Stimulated activated CD4-positive, alpha-beta T cell treated with anti-CD3 and anti-CD28 coated beads, TNF-alpha, amount 100 ng/mL, for 24 hours (primary cell): ENCODE measurements at regions not wholly inside any gene's neighbourhood (a gene's known extent, or its start where the extent isn't known, plus 50 kb on each side); places are given as distances from the start of the nearest gene placed in this dataset.

ENCODE experiments used
- DNase-seq, 3 experiments: peaks; one replicate each; pipeline ENCODE4 v3.0.0-alpha.2; 2020; ENCODE audit warnings: low read depth in 3 of 3

DNA sequence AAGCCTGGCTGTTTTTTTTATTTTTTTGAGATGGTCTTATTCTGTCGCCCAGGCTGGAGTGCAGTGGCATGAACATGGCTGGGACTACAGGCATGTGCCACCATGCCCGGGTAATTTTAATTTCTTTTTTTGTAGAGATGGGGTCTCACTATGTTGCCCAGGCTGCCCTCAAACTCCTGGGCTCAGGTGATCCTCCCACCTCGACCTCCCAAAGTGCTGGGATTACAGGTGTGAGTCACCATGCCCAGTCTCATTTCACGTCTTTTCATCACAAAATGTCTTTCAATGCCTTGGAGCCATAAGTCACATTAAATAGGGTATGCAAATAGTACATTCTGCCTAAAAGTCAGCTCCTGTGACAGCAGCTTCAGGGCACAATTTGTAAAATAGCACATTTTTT lies 52.8 kb downstream of the SOX2 start:
- no peak for DNase-seq

- no peak for DNase-seq
Observed at GRCh38 chr3:181770296-181770695, 58.6 kb downstream of the SOX2 start.

DNA sequence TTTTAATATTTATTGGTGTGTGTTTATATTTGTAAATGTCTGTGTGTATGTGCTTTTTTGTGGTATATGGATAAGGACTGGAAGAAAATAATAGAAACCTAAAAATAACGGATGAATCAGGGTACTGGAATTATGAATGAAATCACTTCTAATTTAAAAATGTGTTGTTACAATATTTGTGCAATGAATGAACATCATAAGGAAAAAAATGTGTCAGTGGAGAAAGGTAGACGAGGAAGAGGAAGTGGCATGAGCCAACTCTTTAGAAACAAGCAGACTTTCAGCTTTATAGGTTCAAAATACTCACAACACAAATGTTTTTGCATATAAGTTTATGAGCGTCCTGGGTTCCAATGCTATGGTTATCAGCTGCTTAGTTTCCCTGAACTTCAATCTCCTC lies 59.4 kb downstream of the SOX2 start:
- no peak for DNase-seq

DNA sequence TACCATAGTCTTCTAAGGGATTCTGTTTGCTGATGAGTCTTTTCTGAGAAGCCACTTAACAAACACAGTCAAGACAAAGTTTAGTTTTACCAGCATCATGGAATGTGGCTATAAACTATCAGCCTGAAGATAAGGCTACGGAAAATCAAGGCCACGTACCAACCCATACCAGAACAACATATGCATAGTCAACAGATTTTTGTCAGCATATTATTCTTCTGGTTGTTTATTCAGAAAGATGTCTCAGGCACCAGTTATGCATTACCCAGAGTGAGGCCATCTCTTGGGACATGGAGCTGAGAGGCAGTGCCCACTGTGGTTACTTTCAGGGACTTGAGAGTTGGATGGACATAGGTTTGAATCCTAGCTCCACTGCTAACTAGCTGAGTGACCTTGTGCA lies 60.4 kb downstream of the SOX2 start:
- no peak for DNase-seq

DNA sequence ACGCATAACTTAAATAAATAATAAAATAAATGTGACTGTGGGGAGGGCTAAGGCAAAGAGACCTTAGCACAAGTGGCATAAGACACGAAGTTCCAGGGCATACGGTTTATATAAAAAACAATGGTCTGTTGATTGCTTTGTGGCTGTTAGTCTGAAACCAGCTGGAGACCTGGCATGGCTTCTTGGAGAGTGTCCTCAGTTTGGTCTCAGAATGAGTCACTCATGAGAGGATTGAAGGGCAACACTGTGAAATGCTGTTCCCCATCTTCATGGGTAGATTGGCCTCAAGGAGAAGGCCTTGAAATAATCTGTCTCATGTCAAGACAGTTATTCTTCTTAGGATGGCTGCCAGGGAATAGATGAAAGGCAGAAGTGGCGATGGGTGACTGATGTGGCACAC lies 62.2 kb downstream of the SOX2 start:
- no peak for DNase-seq

DNA sequence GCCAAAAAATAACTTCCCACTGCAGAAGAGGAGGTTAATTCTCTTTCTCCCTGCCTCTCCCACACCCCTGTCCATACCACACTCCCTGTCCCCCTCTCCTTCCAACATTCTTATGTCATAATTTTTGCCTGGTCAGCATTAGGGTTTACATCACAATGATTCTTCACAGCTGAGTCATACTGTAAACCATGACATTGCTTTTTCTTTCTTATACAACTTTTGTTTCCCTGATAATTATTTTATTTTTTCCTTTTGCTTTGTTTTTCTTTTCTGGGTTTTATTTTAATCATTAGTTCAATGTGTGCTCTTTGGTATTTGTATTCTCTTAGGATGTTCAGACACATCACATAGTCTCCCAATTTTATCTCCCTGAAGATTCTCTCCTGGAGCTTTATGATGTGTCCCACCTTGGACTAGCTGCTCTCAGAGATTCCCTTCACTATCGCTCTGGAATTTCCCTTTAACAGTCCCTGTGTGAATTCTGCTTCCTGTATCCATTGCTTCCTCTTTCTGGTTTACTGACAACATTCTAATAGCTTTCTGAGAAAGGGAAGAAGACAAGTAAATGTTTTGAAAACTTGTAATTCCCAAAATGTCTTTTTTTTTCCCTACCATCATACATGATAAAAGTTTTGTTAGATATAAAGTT lies 70.7 kb downstream of the SOX2 start:
- DNase-seq = no peak

GRCh38 chr3:181790561-181790960 lies 78.8 kb downstream of the SOX2 start:
- no peak for DNase-seq

- DNase-seq = no peak
Observed at GRCh38 chr3:181791056-181791955, 79.6 kb downstream of the SOX2 start.

DNA sequence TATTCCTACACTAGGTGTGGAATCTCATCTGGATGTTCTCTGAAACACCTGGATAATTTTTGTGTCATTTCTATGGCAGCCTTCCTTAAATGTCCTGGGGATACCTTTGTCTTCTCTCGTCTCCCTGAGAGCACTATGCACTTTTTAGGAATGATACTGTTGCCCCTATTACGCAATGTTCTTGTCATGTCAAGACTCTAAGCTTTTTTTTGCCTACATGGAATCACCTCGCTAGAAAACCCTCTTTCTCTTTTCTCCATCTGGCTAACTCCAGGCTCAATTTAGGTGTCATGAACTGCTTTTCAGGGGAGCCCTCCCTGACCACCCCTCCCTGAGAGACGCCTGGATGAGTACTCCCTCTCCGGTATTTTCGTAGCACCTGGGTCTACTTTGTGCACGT lies 81.3 kb downstream of the SOX2 start:
- no peak for DNase-seq

DNA sequence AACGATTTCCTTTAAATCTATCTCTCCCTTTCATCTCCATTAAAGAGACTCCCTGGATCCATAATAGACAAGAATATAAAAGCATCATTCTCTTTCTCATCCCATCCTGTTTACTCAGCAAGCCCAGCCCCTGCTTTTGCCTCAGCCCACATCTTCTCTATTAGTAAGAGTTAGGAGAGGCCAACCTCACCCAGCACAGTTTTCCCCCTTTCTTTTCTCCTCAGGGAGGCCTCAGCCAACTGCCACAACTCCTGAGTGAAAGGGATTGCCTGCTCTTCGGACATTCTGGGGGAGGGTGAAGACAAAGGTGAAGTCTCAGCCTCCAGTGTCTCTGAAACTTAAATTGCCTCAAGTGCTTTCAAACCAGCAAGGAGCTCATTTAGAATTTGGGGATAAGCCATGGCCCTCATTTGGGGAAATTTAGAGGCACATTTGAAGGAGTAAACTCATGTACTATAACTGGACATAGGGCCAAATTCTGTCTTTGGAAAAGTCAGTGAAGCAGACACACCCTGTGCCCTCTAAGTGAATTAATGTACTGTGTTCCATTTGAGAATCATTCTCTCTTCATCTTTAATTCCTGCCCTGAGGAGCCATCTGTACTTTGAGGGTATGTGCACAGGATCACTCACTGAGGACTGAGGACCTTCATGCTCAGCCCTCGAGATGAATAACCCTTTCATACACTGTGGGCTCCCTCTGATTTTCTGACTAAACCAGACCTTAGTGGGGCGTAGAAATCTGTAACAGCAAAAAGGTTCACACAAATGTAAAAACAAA lies 82.5 kb downstream of the SOX2 start:
- no peak for DNase-seq

DNA sequence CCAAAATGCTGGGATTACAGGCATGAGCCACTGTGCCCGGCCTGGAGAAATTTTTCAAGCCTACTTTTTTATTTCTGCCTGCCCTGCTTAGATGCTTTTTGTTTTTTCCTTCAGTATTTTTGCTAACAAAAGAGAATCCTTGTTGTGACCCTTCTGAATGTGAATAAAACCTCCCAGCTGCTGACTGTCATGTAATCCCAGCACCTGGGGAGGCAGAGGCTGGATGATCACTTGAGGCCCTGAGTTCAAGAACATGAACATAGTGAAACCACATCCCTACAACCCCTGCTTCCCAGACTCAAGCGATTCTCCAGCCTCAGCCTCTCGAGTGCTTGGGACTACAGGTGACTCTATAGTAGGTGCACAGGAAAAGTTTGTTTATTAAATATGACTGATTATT lies 84.9 kb downstream of the SOX2 start:
- no peak for DNase-seq

GRCh38 chr3:181797431-181797830 lies 85.7 kb downstream of the SOX2 start:
- DNase-seq = no peak

- no peak for DNase-seq
Observed at GRCh38 chr3:181805703-181806102, 94.0 kb downstream of the SOX2 start.

- DNase-seq = no peak
Observed at GRCh38 chr3:181808053-181808452, 96.3 kb downstream of the SOX2 start.

DNA sequence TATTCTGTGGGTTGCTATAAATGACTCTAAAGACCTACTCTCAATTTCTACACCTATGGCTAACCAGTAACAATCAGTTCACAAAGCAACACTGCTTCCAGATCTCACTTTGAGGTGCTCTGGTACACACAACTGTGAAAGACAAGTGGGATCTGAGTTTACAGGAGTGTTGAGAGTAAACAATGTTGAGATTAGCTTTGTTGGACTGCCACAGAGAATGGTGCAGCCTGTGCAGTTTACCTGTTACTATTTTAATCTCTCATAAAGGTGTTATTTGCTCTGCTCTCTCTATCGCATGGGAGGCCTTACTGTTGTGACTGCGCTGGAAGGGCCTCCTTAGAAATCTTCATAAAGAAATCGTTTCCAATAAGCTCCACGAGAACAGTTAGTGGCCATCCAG lies 112.0 kb downstream of the SOX2 start:
- DNase-seq = no peak

GRCh38 chr3:181824961-181825360 lies 113.2 kb downstream of the SOX2 start:
- no peak for DNase-seq

DNA sequence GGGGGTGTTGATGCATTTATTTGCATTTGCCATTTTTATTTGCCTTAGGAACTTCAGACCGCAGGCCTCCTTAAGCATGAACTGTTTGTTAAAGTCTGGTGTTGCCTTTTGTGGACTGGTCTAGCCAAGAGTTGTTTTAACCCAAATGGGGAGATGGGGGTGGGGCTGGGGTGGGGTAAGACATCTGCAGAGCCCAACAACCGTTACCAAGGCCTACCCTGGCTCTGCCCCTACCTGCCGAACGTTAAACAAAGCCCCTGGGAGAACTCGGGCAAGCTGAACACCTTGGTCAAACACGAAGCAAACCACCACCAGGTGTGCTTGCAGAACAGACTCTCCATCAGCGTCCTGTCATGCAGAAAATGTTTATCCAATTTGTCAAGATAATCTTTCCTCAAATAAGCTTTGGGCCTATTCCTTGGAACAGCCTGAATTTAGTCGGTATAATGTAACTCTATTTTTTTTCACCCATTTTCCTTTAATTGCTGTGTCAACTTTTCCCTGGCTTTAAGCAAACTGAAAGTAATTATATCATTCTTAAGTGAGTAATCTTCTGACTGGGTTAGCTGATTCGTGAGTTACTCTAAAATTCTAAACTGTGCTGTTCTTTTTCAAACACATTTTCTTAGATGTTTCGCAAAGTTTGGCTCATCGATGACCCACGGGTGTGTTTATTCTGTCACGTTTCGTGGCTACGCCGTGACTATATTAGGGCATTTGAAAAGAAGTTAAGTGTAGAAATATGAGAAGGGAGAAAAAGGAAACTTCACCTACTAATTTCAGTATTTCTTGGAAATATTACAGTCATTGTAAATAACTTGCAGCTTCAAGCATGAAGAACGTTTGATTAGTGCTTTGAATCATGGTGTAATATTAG lies 127.6 kb downstream of the SOX2 start:
- no peak for DNase-seq

- no peak for DNase-seq
Observed at GRCh38 chr3:181839916-181840297, 128.2 kb downstream of the SOX2 start.

DNA sequence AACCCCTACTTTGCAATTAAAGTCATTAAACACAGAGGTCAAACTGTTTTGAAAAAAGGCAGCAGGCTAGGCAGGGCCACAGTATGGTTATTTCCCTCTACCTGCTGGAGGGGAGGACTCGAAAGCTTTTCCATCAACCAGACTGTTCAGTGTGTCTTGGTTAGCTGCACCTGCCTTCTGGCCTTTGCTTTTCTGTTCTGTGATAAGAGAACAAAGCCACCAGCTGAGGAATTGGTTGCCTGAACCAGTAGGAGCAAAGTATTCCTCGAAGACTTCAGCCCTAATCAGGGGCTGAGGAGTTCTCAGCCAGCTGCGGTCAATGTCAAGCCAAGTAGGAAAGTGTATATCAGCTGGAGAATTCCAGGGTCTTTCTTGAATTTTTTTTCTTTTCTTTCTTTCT lies 132.5 kb downstream of the SOX2 start:
- DNase-seq = no peak

DNA sequence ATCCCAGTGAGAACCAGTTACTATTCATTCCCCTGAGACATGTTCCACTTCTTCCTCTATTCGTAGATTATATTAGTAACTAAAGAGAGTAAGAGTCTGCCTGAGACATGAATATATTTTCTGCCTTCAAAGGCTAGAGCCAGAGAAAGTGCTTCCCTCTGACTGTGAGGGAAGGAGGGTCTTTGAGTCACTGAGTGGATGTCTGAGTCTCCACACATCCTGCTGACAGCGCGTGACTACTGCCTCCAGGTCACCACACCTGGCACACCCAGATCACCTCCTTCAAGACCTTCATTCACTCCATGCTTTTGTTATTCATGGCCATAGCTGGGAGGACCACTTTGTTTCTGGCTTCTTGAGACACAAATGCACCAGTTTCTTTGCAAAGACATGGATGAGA lies 135.6 kb downstream of the SOX2 start:
- no peak for DNase-seq

- DNase-seq = no peak
Observed at GRCh38 chr3:181851063-181851462, 139.3 kb downstream of the SOX2 start.

- no peak for DNase-seq
Observed at GRCh38 chr3:181855825-181856224, 144.1 kb downstream of the SOX2 start.
